Vagina (tissue), 2 donors: ENCODE measurements at regions not wholly inside any gene's neighbourhood (a gene's known extent, or its start where the extent isn't known, plus 50 kb on each side); places are given as distances from the start of the nearest gene placed in this dataset.

Experiments
- CTCF ChIP-seq, 3 experiments: fragments of 450-650 bp in 2 of 3; fragments of 200-600 bp in 1 of 3; sonication (generic) in 1 of 3; IDR thresholded peaks; one replicate each; pipeline ENCODE4 v1.5.1; 2017 to 2019; ENCODE audit warnings: antibody characterized with exemption in 3 of 3, mild to moderate bottlenecking in 2 of 3, moderate library complexity in 2 of 3
- POLR2A ChIP-seq, 2 donors: fragments of 450-650 bp; IDR thresholded peaks; one replicate each; pipeline ENCODE4 v1.6.1; 2017; ENCODE audit warnings: antibody characterized with exemption in 2 of 2, mild to moderate bottlenecking in 2 of 2, moderate library complexity in 2 of 2
- POLR2AphosphoS5 ChIP-seq, 2 donors: sonication (generic); formaldehyde crosslinking; IDR thresholded peaks; one replicate each; pipeline ENCODE4 v1.9.0; 2017; ENCODE audit warnings: antibody characterized with exemption in 2 of 2, mild to moderate bottlenecking in 2 of 2, low read depth in 1 of 2; ENCODE audit not compliant: insufficient read depth in 1 of 2

GRCh38 chr2:7131261-7131660, 214.0 kb downstream of the RNF144A start:
- TF ChIP-seq POLR2A (IDR thresholded peaks at IDR 0.05) (no peak), CTCF (IDR thresholded peaks at IDR 0.05) (no peak), POLR2AphosphoS5 (IDR thresholded peaks at IDR 0.05; ENCODE audit: insufficient read depth in 1 of 2, low read depth in 1 of 2) (no peak)
